ENCODE measurements at regions not wholly inside any gene's neighbourhood (a gene's known extent, or its start where the extent isn't known, plus 50 kb on each side); places are given as distances from the start of the nearest gene placed in this dataset.

DNA sequence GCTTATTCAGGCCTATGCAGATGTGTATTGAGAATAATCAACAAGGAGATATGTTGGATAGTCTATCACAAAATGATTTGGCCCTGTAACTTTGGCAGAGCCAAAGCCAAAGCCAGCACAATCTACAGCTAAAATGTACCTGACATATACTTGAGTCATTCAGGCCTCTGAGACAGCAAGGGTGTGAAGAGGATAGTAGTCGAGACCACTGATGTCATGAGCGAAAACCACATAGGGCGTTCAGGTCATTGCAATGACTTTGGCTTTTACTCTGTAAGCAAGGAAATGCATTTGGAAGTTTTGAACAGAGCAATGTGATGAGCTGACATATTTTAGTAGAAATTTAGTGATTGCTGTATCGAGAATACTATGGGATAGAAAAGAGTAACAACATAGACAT lies 579.6 kb downstream of the AMY1C start:
- TF ChIP-seq CTCF (IDR thresholded peaks at IDR 0.05; ENCODE audit: borderline replicate concordance, extremely low read depth, low read length, poor library complexity, severe bottlenecking) = no peak
- no peak for TF ChIP-seq EZH2 (IDR thresholded peaks at IDR 0.05; ENCODE audit: borderline replicate concordance, low read depth, low read length, severe bottlenecking)
